ENCODE measurements at regions not wholly inside any gene's neighbourhood (a gene's known extent, or its start where the extent isn't known, plus 50 kb on each side); places are given as distances from the start of the nearest gene placed in this dataset.

DNA sequence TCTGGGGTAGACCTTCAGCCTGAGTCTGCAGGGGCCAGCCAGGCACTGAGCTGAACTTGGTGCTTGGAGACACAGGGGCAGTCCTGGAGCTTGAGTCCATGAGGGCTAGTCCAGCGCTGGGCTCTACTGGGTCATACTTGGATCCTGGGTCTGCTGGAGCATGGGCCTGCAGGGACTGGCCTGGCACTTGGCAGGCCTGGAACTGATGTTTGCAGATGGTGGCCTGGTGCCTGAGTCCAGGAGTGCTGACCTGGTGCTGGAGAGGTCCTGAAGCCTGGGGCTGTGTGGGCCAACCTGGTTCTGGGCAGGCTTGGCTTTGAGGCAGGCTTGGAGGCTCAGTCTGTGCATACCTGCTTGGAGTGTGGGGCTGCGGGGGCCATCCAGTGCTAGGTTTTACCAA lies 143.4 kb upstream of the DSCAM start:
- DNase-seq: no peak

DNA sequence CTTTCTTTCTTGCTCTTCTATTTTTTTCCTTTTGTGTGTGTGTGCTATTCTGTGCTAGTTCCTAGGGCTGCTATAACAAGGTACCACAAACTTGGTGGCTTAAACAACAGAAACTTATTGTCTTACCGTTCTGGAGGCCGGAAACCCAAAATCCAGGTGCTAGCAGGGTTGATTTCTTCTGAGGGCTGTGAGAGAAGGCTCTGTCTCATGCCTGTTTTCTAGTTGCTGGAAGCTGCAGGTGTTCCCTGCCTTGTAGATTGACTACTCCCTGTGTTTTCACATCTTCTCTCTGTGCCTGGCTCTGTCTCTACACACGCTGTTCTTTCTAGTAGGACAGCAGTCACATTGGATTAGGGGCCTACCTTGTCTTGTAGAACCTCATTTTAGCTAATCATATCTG lies 150.9 kb upstream of the DSCAM start:
- DNase-seq: no peak

DNA sequence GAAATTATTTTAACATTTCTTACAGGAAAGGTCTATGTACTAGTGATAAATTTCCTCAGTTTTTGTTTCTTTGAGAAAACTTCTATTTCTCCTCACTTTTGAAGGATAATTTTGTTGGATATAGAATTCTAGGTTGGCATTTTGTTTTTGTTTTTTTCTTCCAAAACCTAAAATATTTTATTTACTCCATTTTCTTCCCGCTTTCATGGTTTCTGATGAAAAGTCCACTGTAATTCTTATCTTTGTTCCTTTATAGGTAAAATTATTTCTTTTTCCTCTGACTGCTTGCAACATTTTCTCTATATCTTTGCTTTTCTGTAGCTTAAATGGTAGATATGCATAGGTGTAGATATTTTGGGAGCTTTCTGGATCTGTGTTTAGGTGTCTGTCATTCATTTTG lies 153.9 kb upstream of the DSCAM start:
- DNase-seq: no peak

GRCh38 chr21:41006636-41007035 lies 159.7 kb upstream of the DSCAM start:
- DNase-seq: no peak

DNA sequence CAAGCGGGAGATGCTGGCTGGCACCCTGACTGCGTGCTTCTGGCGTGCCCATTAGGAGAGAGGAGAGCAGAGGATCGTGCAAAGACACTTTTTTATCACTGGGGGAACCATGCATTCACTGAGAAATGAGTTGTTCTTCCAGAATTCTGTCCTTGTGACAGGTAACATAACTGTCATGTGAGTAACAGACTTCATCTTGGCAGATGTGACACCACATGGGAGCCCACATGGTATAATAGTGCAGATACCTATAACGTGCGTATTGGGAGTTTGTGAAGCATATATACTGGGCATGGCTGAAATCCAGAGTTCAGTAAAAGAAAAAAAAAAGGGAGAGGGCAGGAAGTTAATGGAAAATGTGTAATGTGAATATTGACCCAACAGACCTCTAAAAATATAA lies 159.6 kb upstream of the BACE2 start:
- DNase-seq: no peak

- no peak for DNase-seq
Measured at GRCh38 chr21:41008974-41009373, 159.0 kb upstream of the BACE2 start.

- DNase-seq: no peak
Measured at GRCh38 chr21:41009398-41010100, 158.4 kb upstream of the BACE2 start.

DNA sequence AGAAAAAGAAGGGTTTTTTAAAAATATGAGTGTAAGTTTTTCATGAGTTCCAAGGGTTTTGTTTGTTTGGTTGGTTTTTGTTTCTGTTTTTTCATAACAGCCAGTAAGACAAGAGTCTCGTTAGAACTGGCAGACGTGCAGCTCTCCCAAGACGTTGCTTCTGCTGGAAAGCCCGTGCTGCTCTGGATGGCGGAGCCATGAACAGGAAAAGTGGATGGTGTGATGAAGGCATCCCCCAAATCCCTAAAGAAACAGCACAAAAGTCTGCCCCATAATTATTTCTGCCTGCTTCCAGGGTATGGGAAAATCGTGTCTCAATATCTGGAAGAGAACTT lies 157.9 kb upstream of the BACE2 start:
- no peak for DNase-seq

- DNase-seq: no peak
Measured at GRCh38 chr21:41011098-41011731, 156.7 kb upstream of the BACE2 start.

GRCh38 chr21:41011951-41012366 lies 156.0 kb upstream of the BACE2 start:
- no peak for DNase-seq

GRCh38 chr21:41012425-41012824 lies 155.5 kb upstream of the BACE2 start:
- no peak for DNase-seq

DNA sequence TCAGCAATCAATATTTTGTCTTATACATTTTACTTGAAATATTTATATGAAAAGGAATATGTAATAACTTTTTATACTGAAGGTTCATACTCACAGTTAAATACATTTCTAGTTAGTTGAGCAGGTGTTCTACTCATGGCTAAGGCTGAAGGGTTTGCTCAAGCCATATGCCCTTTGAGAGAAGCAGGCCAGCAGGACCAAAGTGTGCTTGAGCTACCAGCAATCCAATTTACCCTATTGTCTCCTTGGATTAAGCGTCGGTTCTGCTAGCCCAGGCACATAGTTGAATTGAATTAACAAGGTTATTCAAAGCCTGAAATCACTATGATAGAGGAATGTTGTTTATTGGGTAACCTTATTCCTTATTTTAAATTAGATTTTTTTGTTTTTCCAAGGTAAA lies 151.5 kb upstream of the BACE2 start:
- no peak for DNase-seq

- DNase-seq: no peak
Measured at GRCh38 chr21:41018431-41018830, 149.5 kb upstream of the BACE2 start.

DNA sequence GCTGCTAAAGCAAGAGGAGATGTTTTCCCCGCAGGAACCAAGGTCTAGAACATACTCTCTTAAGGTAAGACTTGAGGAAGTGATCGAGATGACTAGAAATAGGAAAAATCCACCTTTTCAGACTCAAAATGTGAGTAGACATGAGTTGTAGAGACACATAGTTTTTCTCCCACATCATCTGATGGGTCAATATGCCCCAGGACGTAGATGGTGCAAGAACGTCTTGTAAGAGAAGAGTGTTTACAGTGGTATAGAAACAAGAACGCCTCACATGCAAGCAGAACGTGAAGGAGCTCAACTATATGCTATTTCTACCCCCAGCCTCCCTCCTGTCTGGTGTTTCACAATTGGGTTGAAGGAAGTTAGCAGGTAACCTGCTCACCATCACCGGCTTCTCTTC lies 144.0 kb upstream of the BACE2 start:
- DNase-seq: no peak

DNA sequence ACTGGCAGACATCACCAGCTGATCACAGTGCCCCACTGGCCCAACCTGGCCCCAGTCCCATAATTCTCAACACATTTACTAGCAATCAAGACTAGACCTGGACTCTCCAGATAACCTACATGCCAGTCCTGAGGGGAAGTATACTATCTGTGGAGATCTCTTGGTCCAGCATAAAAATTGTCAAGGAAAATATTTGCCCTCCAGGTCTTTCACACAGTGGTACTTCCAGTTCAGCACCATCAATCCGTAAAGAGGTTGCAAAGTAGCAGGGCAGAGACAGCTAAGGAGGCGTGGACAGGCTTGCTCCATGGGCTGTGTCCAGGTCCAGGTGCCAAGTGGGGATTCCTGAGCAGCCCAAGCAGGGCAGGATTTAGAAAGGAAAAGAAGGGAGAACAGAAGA lies 143.6 kb upstream of the BACE2 start:
- DNase-seq: no peak

GRCh38 chr21:41024746-41025254 lies 143.2 kb upstream of the BACE2 start:
- DNase-seq: no peak

DNA sequence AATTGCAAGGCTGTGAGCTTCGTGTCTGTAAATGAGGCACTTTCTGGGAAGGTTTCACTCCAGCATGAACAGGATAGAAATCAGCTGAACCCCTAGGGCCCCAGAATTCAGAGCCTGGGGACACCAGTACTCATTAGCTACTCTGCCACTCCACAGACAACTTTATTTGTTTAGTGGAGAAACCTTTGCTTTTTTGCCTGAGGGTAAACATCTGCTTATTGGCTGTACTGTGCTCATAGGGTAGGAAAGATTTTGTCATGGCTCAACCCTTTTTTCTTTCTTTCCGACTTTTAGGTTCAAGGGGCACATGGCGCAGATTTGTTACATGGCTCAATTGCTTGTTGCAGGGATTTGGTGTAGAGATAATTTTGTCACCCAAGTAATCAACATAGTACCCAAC lies 138.4 kb upstream of the BACE2 start:
- no peak for DNase-seq

DNA sequence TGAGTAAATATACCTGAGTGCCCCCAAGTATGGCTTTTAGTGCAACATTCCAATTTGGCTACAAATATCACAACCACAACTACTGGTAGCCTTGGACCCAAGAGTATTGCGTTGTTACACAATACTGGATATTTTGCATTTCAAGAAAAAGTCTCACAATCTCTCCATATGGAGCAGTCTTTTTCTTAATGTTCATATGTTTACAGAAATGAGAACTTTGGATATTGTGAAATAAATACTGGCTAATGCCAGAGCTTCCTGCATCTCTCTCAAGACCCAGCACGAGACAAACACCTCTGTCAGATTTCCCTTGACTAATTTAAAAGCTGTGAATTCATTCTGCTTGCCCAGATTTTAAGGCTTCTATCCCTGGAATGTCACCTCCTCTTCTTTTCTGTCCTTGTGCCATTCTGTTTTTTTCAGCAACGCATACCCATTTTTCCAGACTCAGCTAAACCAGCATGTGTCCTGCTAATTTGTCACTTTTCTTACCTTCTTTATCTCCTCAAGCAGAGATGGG lies 136.2 kb upstream of the BACE2 start:
- DNase-seq: no peak

GRCh38 chr21:41032541-41032940 lies 135.4 kb upstream of the BACE2 start:
- no peak for DNase-seq

- DNase-seq: no peak
Measured at GRCh38 chr21:41037212-41037611, 130.7 kb upstream of the BACE2 start.

GRCh38 chr21:41037936-41038335 lies 130.0 kb upstream of the BACE2 start:
- no peak for DNase-seq

DNA sequence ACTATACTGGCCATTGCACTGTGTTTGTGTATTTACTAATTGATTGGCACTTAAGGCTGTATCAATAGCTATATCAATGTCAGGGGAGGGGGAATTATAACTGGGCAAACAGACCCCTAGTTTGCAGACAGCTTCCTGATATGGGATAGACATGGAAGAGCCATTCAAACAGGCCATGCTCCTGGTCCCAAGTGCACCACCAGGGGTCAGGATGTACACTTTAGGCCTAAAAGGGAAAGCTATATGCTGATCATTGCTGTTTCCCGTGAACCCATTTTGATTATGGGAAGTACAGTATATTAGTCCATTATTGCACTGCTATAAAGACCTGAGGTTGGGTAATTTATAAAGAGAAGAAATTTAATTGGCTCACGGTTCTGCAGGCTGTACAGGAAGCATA lies 124.9 kb upstream of the BACE2 start:
- no peak for DNase-seq

- no peak for DNase-seq
Measured at GRCh38 chr21:41045534-41046268, 122.3 kb upstream of the BACE2 start.

DNA sequence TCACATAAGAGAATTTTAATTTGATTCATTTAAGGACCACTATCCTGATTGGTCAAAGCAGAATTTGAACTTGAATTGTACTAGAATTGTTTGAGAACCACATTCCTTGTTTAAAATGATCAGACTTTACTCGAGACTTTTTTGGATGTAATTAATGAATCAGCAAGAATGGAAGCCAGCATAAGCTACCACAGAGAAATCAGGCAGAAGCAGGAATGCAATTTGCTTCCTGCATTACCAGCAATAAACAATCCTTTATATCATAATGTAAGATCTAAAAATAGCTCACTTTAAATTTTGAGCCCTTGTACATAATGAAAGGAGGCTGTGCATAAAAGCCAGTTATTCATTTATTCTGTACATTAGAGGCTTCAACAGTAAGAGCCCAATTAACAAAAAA lies 119.8 kb upstream of the BACE2 start:
- no peak for DNase-seq

Data from activated effector memory CD4-positive, alpha-beta T cell treated with anti-CD3 and anti-CD28 coated beads, Interleukin-2, amount 50 U/mL, for 16 hours (primary cell).